HCT116 (cell line): ENCODE measurements at regions not wholly inside any gene's neighbourhood (a gene's known extent, or its start where the extent isn't known, plus 50 kb on each side); places are given as distances from the start of the nearest gene placed in this dataset.

Source experiments
- ATAC-seq: fragments of 200-7000 bp; cut with Tn5 transposase; 2 replicates; pipeline ENCODE4 v1.9.1; 2020; ENCODE audit warnings: mild to moderate bottlenecking, moderate library complexity
- BruUV-seq: library from RNA; stranded (reverse); fragments of 400-500 nt; replicated peaks from 2 replicates; lab custom pipeline; 2021; lab: Mats Ljungman, UMichigan
- CTCF ChIA-PET: fragments of 300-600 bp; sonication (Branson Sonifier 250); formaldehyde crosslinking; loops from one replicate; lab custom pipeline; 2021; ENCODE audit warnings: antibody characterized with exemption; lab: Charles Lee
- POLR2A ChIA-PET: fragments of 300-600, 350-600 bp; sonication (Branson Sonifier 250); formaldehyde crosslinking; loops from one replicate; lab custom pipeline; 2021; ENCODE audit warnings: antibody characterized with exemption; lab: Charles Lee
- RAD21 ChIA-PET, 2 experiments: fragments of 300-600 bp; sonication (Branson Sonifier 250); formaldehyde crosslinking; loops; one replicate each; lab custom pipeline; 2023; ENCODE audit warnings: low total read pairs in 2 of 2; ENCODE audit not compliant: uncharacterized antibody in 2 of 2, unreplicated experiment in 2 of 2, low non-redundant PET in 1 of 2; lab: Charles Lee
- DNase-seq: peaks from one replicate; pipeline ENCODE4 v3.0.0-alpha.2; 2010; ENCODE audit warnings: low read depth, low spot score
- H2AFZ ChIP-seq: fragments of 200-600 bp; shearing (Covaris generic), sonication (generic); 2 replicates; pipeline ENCODE4 v1.6.1; 2017; ENCODE audit warnings: low read depth, mixed run types, mixed read lengths, antibody characterized with exemption, low read length; ENCODE audit not compliant: poor library complexity, severe bottlenecking
- H3K27ac ChIP-seq: 2 replicates; pipeline ENCODE4 v1.5.1; 2012; ENCODE audit warnings: low read depth, low read length
- H3K27me3 ChIP-seq: fragments of 200-600 bp; sonication (generic); 2 replicates; pipeline ENCODE4 v1.6.1; 2016; ENCODE audit warnings: mixed run types, low read length, mixed read lengths; ENCODE audit not compliant: insufficient read depth
- H3K36me3 ChIP-seq, 2 experiments: fragments of 200-500 bp in 1 of 2; fragments of 200-600 bp in 1 of 2; sonication (Bioruptor generic) in 1 of 2; sonication (generic) in 1 of 2; 2 replicates each; pipeline versions ENCODE4 v1.5.1 to v1.6.1; 2014 to 2016; ENCODE audit warnings: low read length in 2 of 2, inconsistent platforms in 1 of 2, mixed read lengths in 1 of 2, mixed run types in 1 of 2; ENCODE audit not compliant: insufficient read depth in 2 of 2, control insufficient read depth in 1 of 2
- H3K4me1 ChIP-seq, 2 experiments: fragments of 200-600 bp in 1 of 2; sonication (generic) in 1 of 2; 2 replicates each; pipeline versions ENCODE4 v1.5.1 to v1.6.1; 2012 to 2017; ENCODE audit warnings: low read length in 2 of 2, inconsistent platforms in 1 of 2, mild to moderate bottlenecking in 1 of 2, mixed read lengths in 1 of 2, mixed run types in 1 of 2, moderate library complexity in 1 of 2; ENCODE audit not compliant: insufficient read depth in 2 of 2, control insufficient read depth in 1 of 2
- H3K4me2 ChIP-seq: fragments of 200-600 bp; sonication (generic); 2 replicates; pipeline ENCODE4 v1.6.1; 2017; ENCODE audit warnings: mixed run types, low read length, mixed read lengths
- H3K4me3 ChIP-seq, 2 experiments: fragments of 200-600 bp in 1 of 2; sonication (generic) in 1 of 2; replicated peaks in 1 of 2; 2 replicates each; pipeline ENCODE4 v1.5.1; 2011 to 2016; ENCODE audit warnings: low read length in 2 of 2, control low read depth in 1 of 2, low read depth in 1 of 2, mild to moderate bottlenecking in 1 of 2, mixed read lengths in 1 of 2, mixed run types in 1 of 2
- H3K79me2 ChIP-seq: fragments of 200-600 bp; sonication (generic); 2 replicates; pipeline ENCODE4 v1.6.1; 2017; ENCODE audit warnings: mild to moderate bottlenecking, mixed run types, low read length, moderate library complexity, mixed read lengths; ENCODE audit not compliant: insufficient read depth
- H3K9ac ChIP-seq: fragments of 200-600 bp; sonication (generic); 2 replicates; pipeline ENCODE4 v1.6.1; 2016; ENCODE audit warnings: low read length, mixed read lengths
- H3K9me2 ChIP-seq: fragments of 200-600 bp; sonication (generic), shearing (Covaris generic); 2 replicates; pipeline ENCODE4 v1.6.1; 2017; ENCODE audit warnings: mixed run types, mild to moderate bottlenecking, moderate library complexity; ENCODE audit not compliant: insufficient read depth
- H3K9me3 ChIP-seq, 2 experiments: fragments of 200-500 bp in 1 of 2; fragments of 200-600 bp in 1 of 2; sonication (Bioruptor generic) in 1 of 2; sonication (generic) in 1 of 2; 2 replicates each; pipeline ENCODE4 v1.6.1; 2014 to 2017; ENCODE audit warnings: low read length in 2 of 2, mixed read lengths in 2 of 2, inconsistent platforms in 1 of 2, low read depth in 1 of 2, mild to moderate bottlenecking in 1 of 2, mixed run types in 1 of 2, moderate library complexity in 1 of 2; ENCODE audit not compliant: control insufficient read depth in 1 of 2, insufficient read depth in 1 of 2
- H4K20me1 ChIP-seq: fragments of 200-600 bp; sonication (generic), shearing (Covaris generic); 2 replicates; pipeline ENCODE4 v1.6.1; 2017; ENCODE audit warnings: mixed run types, mild to moderate bottlenecking, moderate library complexity; ENCODE audit not compliant: insufficient read depth
- ATF3 ChIP-seq: IDR thresholded peaks from 2 replicates; pipeline ENCODE4 v1.6.1; 2012
- CEBPB ChIP-seq: IDR thresholded peaks from 2 replicates; pipeline ENCODE4 v1.6.1; 2012; ENCODE audit warnings: low read depth
- CTCF ChIP-seq, 3 experiments: fragments of 200-600 bp in 1 of 3; sonication (generic) in 1 of 3; IDR thresholded peaks in 2 of 3; conservative IDR thresholded peaks in 1 of 3; 2 replicates each; pipeline ENCODE4 v1.5.1; 2012 to 2017; ENCODE audit warnings: low read depth in 2 of 3, low read length in 2 of 3, antibody characterized with exemption in 1 of 3, borderline replicate concordance in 1 of 3, control low read depth in 1 of 3, mild to moderate bottlenecking in 1 of 3, mixed read lengths in 1 of 3, mixed run types in 1 of 3, moderate library complexity in 1 of 3; ENCODE audit not compliant: insufficient read depth in 1 of 3
- EGR1 ChIP-seq: IDR thresholded peaks from 2 replicates; pipeline ENCODE4 v1.6.1; 2012; ENCODE audit warnings: low read depth
- ELF1 ChIP-seq: IDR thresholded peaks from 2 replicates; pipeline ENCODE4 v1.6.1; 2012; ENCODE audit warnings: low read depth, borderline replicate concordance
- EZH2phosphoT487 ChIP-seq: fragments of 200-600 bp; IDR thresholded peaks from 2 replicates; pipeline ENCODE4 v1.6.1; 2018; ENCODE audit warnings: antibody characterized with exemption, borderline replicate concordance
- FOSL1 ChIP-seq: IDR thresholded peaks from 2 replicates; pipeline ENCODE4 v1.6.1; 2012; ENCODE audit warnings: low read depth
- JUND ChIP-seq: IDR thresholded peaks from 2 replicates; pipeline ENCODE4 v1.6.1; 2012
- MAX ChIP-seq: IDR thresholded peaks from 2 replicates; pipeline ENCODE4 v1.6.1; 2012
- POLR2A ChIP-seq: IDR thresholded peaks from 2 replicates; pipeline ENCODE4 v1.7.0; 2011; ENCODE audit warnings: borderline replicate concordance; ENCODE audit not compliant: insufficient read depth, insufficient read length; ENCODE audit errors: extremely low read depth
- POLR2AphosphoS5 ChIP-seq: IDR thresholded peaks from 2 replicates; pipeline ENCODE4 v1.6.1; 2011; ENCODE audit warnings: mild to moderate bottlenecking, low read depth, low read length, moderate library complexity
- SIN3A ChIP-seq: IDR thresholded peaks from 2 replicates; pipeline ENCODE4 v1.6.1; 2012; ENCODE audit warnings: low read depth
- SP1 ChIP-seq: IDR thresholded peaks from 2 replicates; pipeline ENCODE4 v1.6.1; 2012; ENCODE audit warnings: low read depth
- SRF ChIP-seq: IDR thresholded peaks from 2 replicates; pipeline ENCODE4 v1.6.1; 2012; ENCODE audit warnings: low read depth
- TCF7L2 ChIP-seq: IDR thresholded peaks from 2 replicates; pipeline ENCODE4 v1.7.0; 2011; ENCODE audit warnings: borderline replicate concordance, inconsistent platforms; ENCODE audit not compliant: insufficient read depth, insufficient read length; ENCODE audit errors: extremely low read depth
- ZFX ChIP-seq: fragments of 450-650 bp; IDR thresholded peaks from 2 replicates; pipeline ENCODE4 v1.6.1; 2017
- ZNF274 ChIP-seq: fragments of 200-500 bp; sonication (Bioruptor generic); IDR thresholded peaks from 2 replicates; pipeline ENCODE4 v1.6.1; 2014; ENCODE audit warnings: mild to moderate bottlenecking, low read depth, low read length, inconsistent platforms
- intact Hi-C: fragments of 100-400 bp; cut with micrococcal nuclease; formaldehyde crosslinking; loops from 2 replicates; pipeline ENCODE4 v1.10.0; 2022

GRCh38 chr5:143527808-143528207, 124.3 kb upstream of the NR3C1 start:
- Histone ChIP-seq H3K9ac (no peak overlapping the region), H3K36me3 (no peaks in the 10 kb centered on the region), H3K79me2 (no peaks in the 10 kb centered on the region), H3K4me2 (no peak overlapping the region), H3K9me2 (no peaks in the 10 kb centered on the region), H2AFZ (no peak overlapping the region), H4K20me1 (no peaks in the 10 kb centered on the region), H3K9me3 (no peaks in the 10 kb centered on the region), H3K4me1 (no peaks in the 10 kb centered on the region), H3K27me3 (no peaks in the 10 kb centered on the region), H3K27ac (no peak overlapping the region), H3K4me3 (no peak overlapping the region)
- DNase-seq (no peak), ATAC-seq (no peak)
- intact Hi-C loops: no loop called here
- CTCF ChIA-PET: no interaction called here
- no TSS peak for BruUV-seq
- TF ChIP-seq FOSL1 (no peak), SIN3A (no peak), ZNF274 (no peak), SRF (no peak), JUND (no peak), SP1 (no peak), POLR2A (no peak), CEBPB (no peak)
- RAD21 ChIA-PET: no interaction called here
- POLR2A ChIA-PET: no interaction called here

GRCh38 chr5:143525176-143525575, 121.7 kb upstream of the NR3C1 start:
- no peaks in the 10 kb centered on the region for H3K36me3 ChIP-seq

More at GRCh38 chr5:143525176-143525575, 121.7 kb upstream of the NR3C1 start:
- ChIA-PET RAD21 (no interaction called here), POLR2A (no interaction called here), CTCF (no interaction called here)
- intact Hi-C loops: no loop called here
- Histone ChIP-seq H3K9me2 (no peaks in the 10 kb centered on the region), H3K4me2 (no peak overlapping the region), H3K4me1 (no peaks in the 10 kb centered on the region), H3K27ac (no peak overlapping the region), H2AFZ (no peak overlapping the region), H4K20me1 (no peaks in the 10 kb centered on the region), H3K79me2 (no peaks in the 10 kb centered on the region), H3K4me3 (no peak overlapping the region), H3K9ac (no peak overlapping the region), H3K9me3 (no peaks in the 10 kb centered on the region), H3K27me3 (no peaks in the 10 kb centered on the region)
- DNase-seq (no peak), ATAC-seq (no peak)
- TF ChIP-seq TCF7L2 (no peak), EZH2phosphoT487 (no peak), SP1 (no peak), CEBPB (no peak), POLR2AphosphoS5 (no peak), EGR1 (no peak), ATF3 (no peak), FOSL1 (no peak), ZFX (no peak), ELF1 (no peak), SRF (no peak), CTCF (IDR thresholded peaks at IDR 0.05 in 2 of 3, conservative IDR thresholded peaks at IDR 0.05 in 1 of 3; ENCODE audit: borderline replicate concordance in 1 of 3, insufficient read depth in 1 of 3, low read depth in 2 of 3, low read length in 2 of 3) (no peak), MAX (no peak)
- BruUV-seq: no TSS peak
